GM21367 (cell line): ENCODE measurements at regions not wholly inside any gene's neighbourhood (a gene's known extent, or its start where the extent isn't known, plus 50 kb on each side); places are given as distances from the start of the nearest gene placed in this dataset.

Experiments used
- ATAC-seq: cut with Tn5 transposase; IDR thresholded peaks from one replicate; pipeline ENCODE4 v1.9.1; 2021; ENCODE audit not compliant: unreplicated experiment

- ATAC-seq: no peak
These were observed 471.4 kb upstream of the RBFOX1 start for GRCh38 chr16:6861135-6861814.

DNA sequence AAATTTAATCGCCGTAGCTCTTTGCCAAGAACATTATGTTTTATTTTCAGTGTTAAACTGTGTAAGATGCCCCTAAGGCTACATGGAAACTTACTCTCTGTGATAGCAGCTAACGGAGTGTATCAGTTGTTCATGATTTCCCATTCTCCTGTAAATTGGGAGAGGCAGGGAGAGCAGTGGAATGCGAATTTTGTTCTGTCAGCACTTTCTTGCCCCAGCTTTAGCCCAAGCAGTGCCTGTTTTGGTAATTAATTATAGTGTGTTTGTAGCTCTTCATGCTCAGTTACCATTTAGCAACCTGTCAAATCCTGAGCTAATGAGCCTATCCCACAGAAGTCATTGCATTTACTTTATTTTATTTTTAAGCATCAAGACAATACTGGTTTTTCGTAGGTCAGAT, 475.1 kb upstream of the RBFOX1 start:
- no peak for ATAC-seq

GRCh38 chr16:6856578-6856977, 476.1 kb upstream of the RBFOX1 start:
- no peak for ATAC-seq

DNA sequence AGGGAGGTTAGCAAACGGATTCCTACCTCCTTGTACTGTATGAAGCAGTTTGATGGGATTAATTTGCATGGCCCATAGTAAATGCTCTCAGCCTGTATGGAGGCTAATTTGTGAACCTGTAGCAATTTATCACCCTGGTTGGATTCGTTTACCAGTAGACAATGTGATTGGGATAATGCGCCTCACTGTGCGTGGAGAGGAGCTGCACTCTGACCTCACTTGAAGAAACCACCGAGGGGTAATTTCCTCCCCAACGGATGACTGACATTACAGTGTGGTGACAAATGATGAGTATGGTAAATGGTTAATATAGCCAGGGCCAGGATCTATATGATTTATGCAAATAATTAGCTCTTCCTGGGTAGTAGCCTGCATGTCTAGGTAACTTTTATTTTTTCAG, 479.1 kb upstream of the RBFOX1 start:
- no peak for ATAC-seq

- ATAC-seq: no peak
These were observed 479.9 kb upstream of the RBFOX1 start for GRCh38 chr16:6852643-6853225.

DNA sequence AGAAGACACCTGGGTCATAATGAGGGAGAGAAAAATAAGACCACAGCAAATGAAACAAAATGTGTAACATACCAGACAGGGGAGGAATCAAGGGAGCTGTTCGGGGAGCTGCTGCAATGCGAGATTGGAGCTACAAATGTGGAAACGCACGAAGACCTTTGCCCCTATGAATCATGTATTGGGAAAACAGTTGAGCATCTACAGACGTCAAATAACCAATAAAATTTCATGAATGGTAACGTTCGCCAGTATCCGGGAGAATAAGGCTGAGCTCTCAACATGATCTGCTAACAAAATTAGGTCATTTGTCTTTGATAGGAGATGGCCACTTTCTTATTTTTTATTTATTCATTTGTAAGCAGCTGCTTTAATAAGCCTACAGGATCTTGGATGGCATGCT, 486.2 kb upstream of the RBFOX1 start:
- no peak for ATAC-seq

- ATAC-seq: no peak
These were observed 491.3 kb upstream of the RBFOX1 start for GRCh38 chr16:6841392-6841791.

GRCh38 chr16:6837722-6838121, 494.9 kb upstream of the RBFOX1 start:
- no peak for ATAC-seq

DNA sequence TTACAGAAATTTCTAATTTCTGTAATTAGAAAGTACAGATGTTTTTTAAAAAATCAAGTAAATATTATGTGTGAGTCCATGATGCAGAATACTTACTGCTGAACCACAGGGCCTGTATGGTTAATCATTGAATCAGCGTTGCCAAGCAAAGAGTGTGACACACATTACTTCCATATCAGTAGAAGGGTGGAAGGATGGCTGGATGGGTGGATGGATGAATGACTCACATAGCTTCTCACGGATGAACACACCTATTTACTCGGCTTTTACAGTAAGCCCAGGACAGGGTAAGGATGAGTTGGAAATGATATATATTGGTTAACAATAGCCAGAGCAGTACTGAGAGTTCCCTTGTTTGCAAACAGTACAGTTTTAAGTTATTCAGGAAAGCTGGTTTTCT, 495.9 kb upstream of the RBFOX1 start:
- no peak for ATAC-seq

DNA sequence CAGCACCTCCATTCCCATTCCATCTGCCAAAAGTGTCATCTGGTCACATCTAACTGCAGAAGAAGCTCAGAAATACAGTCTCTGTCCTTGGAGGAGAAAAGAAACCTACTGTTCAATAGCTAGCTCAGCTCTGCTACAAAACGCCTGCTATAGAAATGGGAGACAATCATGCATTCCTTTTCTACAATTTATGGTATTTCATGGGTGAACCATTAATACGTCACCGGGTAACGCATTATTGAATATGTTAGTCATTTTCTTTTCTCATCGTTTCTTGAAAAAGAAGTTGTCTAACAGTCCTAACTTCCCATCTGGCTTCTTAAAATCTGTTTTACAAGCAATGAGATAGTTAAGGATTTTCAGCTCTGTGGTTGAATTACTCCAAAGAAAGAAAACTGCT, 496.7 kb upstream of the RBFOX1 start:
- no peak for ATAC-seq

DNA sequence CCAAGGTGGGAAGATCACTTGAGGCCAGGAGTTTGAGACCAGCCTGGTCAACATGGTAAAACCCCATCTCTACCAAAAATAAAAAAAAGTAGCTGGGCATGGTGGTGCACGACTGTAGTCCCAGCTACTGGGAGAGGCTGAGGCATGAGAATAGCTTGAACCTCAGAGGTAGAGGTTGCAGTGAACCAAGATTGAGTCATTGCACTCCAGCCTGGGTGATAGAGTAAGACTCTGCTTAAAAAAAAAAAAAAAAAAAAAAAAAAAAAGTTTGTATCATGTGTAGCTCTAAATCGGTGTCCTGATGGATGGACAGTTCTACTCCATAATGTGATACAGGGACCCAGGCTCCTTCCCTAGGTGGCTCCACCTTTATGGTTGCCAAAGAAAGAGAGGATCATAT, 497.1 kb upstream of the RBFOX1 start:
- no peak for ATAC-seq

DNA sequence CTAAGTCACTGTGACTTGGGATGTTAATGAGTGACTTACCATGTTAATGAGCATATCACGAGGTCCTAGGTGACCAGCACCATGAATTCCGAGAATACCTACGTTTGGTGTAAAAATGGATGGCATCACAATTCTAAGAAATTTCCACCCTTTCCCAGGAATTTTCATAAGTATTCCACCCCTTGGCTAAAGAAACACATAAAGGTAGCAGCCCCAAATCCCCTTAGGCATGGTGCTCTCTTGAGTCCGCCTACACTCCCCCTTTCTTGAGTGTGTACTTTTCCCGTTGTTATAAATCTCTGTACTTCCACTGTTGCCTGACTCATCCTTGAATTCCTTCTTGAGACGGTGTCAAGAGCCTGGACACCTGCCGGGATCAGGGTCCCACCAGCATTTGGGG, 504.0 kb upstream of the RBFOX1 start:
- ATAC-seq: no peak

DNA sequence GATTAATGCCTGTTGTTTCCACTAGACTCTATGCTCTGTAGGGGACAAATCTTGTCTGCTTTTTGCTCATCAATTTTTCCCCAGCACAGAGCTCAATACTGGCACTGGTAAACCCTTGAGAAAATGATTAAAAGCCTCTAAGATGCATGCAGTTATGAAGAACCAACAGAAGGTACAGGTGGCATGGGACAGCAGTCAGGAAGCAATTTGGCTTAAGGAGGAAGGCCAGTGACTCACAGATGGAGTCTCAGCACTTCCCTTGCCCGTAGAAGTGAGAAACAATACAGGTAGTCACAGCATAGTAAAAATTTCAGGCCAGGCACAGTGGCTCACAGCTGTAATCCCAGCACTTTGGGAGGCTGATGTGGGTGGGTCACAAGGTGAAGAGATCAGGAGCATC, 504.7 kb upstream of the RBFOX1 start:
- no peak for ATAC-seq

DNA sequence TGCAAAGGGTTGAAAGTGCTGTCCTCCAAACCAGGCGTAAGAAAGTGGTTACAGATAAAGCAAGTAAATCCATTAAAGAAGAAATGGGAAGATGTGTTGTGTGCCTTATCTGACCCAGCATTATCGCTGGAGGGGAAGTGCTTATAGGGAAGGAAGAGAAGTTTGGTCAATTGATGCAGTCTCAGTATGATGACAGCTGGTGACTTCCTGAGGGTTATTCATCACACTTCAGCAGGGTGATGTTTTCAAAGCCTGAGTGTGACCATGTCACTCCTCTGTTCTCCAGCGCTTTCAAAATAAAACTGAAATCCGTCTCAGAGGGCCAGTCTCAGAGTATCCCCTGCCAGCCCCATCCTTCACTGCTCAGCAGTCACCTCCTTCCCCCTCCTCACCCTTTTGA, 505.4 kb upstream of the RBFOX1 start:
- ATAC-seq: no peak

DNA sequence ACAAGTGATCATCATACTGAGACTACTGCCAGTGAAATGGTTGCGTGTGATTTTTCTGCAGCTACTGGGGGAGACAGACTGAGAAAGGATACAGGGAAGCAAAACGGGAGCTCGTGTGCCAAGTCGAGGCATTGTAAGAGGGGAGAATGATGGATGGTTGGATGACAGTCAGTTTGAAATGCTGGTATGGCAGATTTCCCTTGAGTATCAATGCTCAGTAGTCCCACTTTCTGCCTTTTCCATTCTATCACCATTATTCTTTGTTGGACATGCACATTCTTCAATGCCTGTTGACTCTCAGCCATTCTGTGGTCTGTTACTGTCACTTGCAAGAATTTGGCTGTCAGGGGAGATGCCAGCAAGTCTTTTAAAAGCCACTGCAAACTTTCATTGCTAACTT, 510.6 kb upstream of the RBFOX1 start:
- ATAC-seq: no peak

DNA sequence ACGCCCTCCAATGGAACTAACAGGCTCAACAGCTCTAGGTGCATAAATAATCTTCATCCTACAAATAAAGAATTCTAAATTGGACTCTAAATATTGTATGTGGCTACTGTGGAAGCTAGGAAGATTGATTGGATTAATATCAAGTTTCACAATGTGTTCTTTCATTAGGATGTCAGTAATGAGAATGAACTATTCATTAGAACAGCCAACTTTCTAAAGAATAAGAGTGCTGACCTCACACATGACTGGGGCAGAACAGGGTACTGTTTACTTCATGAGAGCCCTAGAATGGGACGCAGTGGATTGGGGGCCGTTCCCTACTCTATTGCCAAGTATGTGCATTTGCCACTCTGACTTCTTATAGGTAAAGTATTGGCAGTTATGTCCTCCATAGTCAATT, 528.2 kb upstream of the RBFOX1 start:
- no peak for ATAC-seq

DNA sequence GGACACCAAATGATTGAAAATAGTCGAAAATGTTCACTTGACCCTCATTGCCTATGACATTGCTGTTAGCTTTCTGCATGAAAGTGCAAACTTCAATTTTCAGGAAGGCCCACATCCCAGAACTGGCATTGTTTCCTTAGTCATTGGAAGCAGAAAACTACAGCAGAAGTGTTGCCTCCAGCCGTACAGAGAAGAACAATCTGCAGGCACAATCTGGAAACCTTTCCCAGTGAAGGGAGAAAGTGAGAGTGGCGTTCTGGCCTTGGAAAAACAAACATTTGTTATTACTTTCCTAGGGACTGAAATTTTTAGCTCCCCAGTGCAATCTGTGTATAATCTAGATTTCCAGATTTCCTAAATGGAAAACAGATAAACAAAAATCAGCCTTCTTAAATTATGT, 529.5 kb upstream of the RBFOX1 start:
- no peak for ATAC-seq

GRCh38 chr16:6797223-6797622, 535.4 kb upstream of the RBFOX1 start:
- no peak for ATAC-seq

DNA sequence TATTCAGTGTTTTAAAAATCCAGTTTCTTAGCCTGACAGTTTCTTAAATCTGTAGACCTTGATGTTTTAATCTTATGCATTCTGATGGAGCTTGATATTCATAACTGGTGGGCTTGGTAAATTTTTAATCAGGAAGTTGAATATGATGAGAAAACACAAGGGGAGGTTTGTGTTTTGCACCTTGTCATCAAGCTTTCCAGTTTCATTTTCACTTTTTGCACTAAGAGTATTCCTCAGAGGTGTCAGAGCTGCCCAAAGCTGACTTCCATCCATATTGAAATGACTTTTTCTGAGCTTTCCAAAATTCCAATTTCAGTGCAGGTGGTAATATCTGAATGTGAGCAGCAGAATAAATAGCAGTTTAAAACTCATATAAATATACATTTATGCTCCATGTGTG, 555.0 kb upstream of the RBFOX1 start:
- ATAC-seq: no peak

GRCh38 chr16:6775712-6776111, 556.9 kb upstream of the RBFOX1 start:
- ATAC-seq: no peak

DNA sequence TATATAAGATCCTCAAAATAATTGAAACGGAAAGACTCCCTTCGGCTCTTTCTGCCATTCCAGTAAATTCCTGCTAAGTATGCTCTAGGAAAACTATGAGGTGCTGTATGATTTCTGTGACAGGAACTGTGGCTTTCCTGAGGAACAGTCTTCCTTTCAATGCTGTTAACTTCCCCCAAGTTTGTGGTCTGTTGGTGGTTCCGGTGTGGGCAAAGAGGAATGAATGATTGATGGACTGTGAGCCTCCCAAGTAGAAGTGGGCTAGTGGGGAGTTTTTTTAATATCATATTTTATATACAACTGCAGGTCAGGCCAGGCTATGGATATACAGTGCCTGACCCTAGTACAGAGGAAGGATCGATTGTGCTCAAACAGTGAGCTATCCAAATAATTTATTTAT, 560.7 kb upstream of the RBFOX1 start:
- no peak for ATAC-seq

DNA sequence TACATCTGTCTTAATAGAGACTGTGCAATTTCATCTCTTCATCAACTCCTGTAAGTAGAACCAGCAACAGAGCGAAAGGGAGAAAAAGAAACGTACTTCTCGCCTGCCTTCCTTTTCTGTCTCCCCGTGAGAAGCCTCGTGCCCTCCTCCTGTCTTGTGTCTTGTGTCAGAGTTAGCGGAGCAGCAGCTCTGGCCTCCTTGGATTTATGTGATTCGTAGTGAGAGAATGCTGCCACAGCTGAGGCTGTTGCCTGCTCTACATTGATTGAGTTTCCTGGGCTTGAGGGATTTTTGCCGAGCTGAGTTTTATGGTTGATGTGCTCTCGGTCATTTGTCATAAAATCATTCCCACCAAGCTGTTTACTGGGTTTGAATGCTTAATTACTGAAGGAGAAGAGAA, 579.1 kb upstream of the RBFOX1 start:
- ATAC-seq: no peak

DNA sequence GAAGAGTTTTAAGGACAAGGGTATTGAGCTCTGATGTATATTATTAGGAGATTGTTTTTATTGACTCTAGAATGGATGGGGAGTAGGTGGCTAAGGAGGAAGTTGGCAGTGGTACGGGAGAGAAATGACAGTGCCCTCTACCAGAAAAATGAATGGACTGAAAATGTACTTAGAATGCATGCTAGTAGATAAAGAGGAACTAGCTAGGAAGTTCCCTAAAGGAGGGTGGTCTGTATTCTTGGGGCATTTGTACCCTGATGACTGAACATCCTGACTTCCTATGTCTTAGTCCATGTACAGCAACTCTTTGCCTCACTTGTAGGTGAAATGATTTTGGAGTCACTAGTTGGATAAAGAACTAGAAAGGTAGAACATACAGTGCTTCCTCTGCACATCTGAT, 581.5 kb upstream of the RBFOX1 start:
- no peak for ATAC-seq
